Lung (tissue), 11 donors: ENCODE measurements at regions not wholly inside any gene's neighbourhood (a gene's known extent, or its start where the extent isn't known, plus 50 kb on each side); places are given as distances from the start of the nearest gene placed in this dataset.

Source experiments
- ATAC-seq: fragments of 200-7000 bp; cut with Tn5 transposase; one replicate; pipeline ENCODE4 v1.9.1; 2020; ENCODE audit warnings: moderate number of reproducible peaks; ENCODE audit not compliant: insufficient read depth, low FRiP score
- DNase-seq, 3 donors: peaks; one replicate each; pipeline ENCODE4 v3.0.0-alpha.2; 2013 to 2017
- H3K27ac ChIP-seq, 2 donors: one replicate each; pipeline ENCODE4 v1.5.1; 2013; ENCODE audit warnings: mild to moderate bottlenecking in 2 of 2, moderate library complexity in 2 of 2, control low read depth in 1 of 2, inconsistent platforms in 1 of 2, low read depth in 1 of 2, low read length in 1 of 2
- H3K27me3 ChIP-seq, 3 donors: one replicate each; pipeline ENCODE4 v1.5.1; 2013; ENCODE audit warnings: low read length in 2 of 3; ENCODE audit not compliant: control insufficient read depth in 3 of 3, insufficient read depth in 3 of 3
- H3K36me3 ChIP-seq, 4 donors: one replicate each; pipeline ENCODE4 v1.5.1; 2013; ENCODE audit warnings: low read length in 4 of 4, mild to moderate bottlenecking in 1 of 4, moderate library complexity in 1 of 4; ENCODE audit not compliant: control insufficient read depth in 4 of 4, insufficient read depth in 4 of 4
- H3K4me1 ChIP-seq, 5 donors: one replicate each; pipeline ENCODE4 v1.5.1; 2013; ENCODE audit warnings: low read length in 5 of 5, mild to moderate bottlenecking in 2 of 5, moderate library complexity in 1 of 5; ENCODE audit not compliant: control insufficient read depth in 5 of 5, insufficient read depth in 5 of 5
- H3K4me3 ChIP-seq: one replicate; pipeline ENCODE4 v1.5.1; 2013; ENCODE audit warnings: mild to moderate bottlenecking, control low read depth, moderate library complexity
- H3K9ac ChIP-seq, 2 donors: one replicate each; pipeline ENCODE4 v1.5.1; 2013; ENCODE audit warnings: low read length in 2 of 2, control low read depth in 1 of 2; ENCODE audit not compliant: insufficient read depth in 1 of 2
- H3K9me3 ChIP-seq, 4 donors: one replicate each; pipeline ENCODE4 v1.5.1; 2013; ENCODE audit warnings: low read length in 3 of 4, mild to moderate bottlenecking in 1 of 4, moderate library complexity in 1 of 4; ENCODE audit not compliant: control insufficient read depth in 4 of 4, insufficient read depth in 3 of 4
- WGBS, 2 donors: extraction: QIAGEN DNeasy Blood & Tissue Kit; methylation state at CpG; one replicate each; pipeline ENCODE4 v1.1.7; 2013; 5-methylcytosine and 5-hydroxymethylcytosine counted together
- TF ChIP-seq, protein P1 (sequence below): IDR thresholded peaks from 2 replicates; pipeline ENCODE4 v1.5.1; 2012; ENCODE audit warnings: mild to moderate bottlenecking; ENCODE audit errors: control extremely low read depth, extremely low read depth
- donor health status: control.
- donor health status: control.
- donor health status: Bipolar disorder and iron deficiency.
- donor health status: healthy.
- donor health status: DM: yes; HTN: yes; CAD: no.

DNA sequence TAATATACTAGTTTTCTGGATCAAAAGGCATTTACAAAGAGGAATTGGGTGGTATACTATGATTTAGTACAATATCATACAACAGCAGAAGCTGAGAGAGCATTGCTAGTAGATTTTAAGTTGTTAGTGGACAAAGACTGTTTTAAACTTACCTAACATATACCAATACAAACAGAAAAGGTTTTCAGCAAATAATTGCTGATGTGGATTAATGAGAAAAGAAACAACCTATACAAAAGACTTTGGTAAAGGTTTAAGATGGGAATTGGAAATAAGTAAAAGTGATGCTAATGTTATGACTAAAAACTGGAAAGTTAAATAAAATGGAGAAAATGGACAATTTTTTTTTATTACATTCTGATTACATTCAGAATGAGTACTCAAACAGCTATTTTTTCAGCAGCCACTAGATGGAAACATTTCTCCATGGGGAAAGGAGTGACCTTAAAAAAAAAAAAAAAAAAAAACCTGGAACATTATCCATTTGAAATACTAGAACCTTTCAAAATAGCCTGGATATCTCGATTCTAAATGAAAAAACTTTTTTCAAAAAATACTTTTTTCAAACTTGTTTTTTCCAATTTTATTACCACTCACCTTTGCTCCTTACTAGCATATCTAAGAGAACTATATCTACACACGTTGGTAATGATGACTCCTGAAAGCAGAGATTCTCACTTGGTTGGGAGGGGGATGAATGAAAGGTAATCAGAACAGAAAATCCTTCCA, 55.4 kb downstream of the EPRS1 start:
- H3K9ac ChIP-seq, result no peak overlapping the region
- peaks cover 6 to 36% (median 15%) of the 10 kb centered on the region in 4 donors for H3K36me3 ChIP-seq
- H3K4me1 ChIP-seq, result no peaks in the 10 kb centered on the region
- H3K4me3 ChIP-seq, result no peak overlapping the region
- ATAC-seq, result no peak
- no peaks in the 10 kb centered on the region for H3K27me3 ChIP-seq
- no peaks in the 10 kb centered on the region for H3K9me3 ChIP-seq
- WGBS, 2 donors, result 43 to 68% methylated on average over 2 of the region's 2 CpGs
- TF ChIP-seq, protein P1, sequence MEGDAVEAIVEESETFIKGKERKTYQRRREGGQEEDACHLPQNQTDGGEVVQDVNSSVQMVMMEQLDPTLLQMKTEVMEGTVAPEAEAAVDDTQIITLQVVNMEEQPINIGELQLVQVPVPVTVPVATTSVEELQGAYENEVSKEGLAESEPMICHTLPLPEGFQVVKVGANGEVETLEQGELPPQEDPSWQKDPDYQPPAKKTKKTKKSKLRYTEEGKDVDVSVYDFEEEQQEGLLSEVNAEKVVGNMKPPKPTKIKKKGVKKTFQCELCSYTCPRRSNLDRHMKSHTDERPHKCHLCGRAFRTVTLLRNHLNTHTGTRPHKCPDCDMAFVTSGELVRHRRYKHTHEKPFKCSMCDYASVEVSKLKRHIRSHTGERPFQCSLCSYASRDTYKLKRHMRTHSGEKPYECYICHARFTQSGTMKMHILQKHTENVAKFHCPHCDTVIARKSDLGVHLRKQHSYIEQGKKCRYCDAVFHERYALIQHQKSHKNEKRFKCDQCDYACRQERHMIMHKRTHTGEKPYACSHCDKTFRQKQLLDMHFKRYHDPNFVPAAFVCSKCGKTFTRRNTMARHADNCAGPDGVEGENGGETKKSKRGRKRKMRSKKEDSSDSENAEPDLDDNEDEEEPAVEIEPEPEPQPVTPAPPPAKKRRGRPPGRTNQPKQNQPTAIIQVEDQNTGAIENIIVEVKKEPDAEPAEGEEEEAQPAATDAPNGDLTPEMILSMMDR, result no peak
- H3K27ac ChIP-seq, result no peak overlapping the region
- peak in 2 of 3 donors; percentile 57 to 69 for DNase-seq

DNA sequence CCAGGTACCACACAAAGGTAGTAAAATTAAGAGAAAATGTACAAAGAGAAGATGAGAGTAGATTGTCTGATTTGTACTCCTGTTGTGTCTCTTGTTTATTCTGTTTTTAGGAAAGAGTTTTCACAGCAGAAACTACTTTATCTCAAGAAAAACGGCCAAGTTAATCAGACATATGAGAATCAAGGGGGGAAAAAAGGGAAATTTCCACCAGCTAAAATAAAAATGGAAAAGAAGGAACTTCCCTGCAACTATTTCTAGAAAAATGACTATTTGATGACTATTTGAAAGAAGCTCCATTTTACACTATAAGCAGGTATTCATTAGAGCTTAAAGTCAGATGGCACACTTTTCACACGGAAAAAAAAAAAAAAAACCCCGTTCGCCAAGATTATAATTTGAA, 56.5 kb downstream of the EPRS1 start:
- Histone ChIP-seq H3K36me3 (peaks cover 5 to 32% (median 10%) of the 10 kb centered on the region in 4 donors), H3K9ac (no peak overlapping the region), H3K9me3 (no peaks in the 10 kb centered on the region), H3K4me3 (no peak overlapping the region), H3K4me1 (no peaks in the 10 kb centered on the region), H3K27ac (no peak overlapping the region), H3K27me3 (no peaks in the 10 kb centered on the region)
- 96% methylated on average over 3 to 4 of the region's 4 CpGs for WGBS, 2 donors
- ATAC-seq (no peak), DNase-seq (no peak)
- TF ChIP-seq, protein P1, result no peak

DNA sequence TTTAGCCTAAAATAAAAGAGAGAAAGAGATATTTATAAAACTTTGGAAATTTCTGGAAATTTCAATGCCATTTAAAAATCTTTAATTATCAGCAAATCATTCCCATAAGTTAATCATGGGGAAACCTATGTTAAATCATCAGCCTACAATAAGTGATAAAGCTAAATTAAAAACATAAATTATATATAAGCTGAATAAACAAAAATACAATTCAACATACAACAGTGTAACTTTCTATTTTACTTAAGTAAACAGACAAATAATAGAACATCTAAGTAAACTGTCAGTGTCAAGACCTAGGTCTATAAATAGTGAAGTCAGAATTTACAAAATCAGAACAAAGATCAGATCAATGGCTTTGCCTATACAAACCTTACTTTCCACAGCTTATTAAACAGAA, 57.5 kb downstream of the EPRS1 start:
- no peaks in the 10 kb centered on the region for H3K9me3 ChIP-seq
- H3K36me3 ChIP-seq, result peaks cover 5 to 28% (median 11%) of the 10 kb centered on the region in 4 donors
- no peak overlapping the region for H3K4me3 ChIP-seq
- H3K27me3 ChIP-seq, result no peaks in the 10 kb centered on the region
- no peak overlapping the region for H3K9ac ChIP-seq
- no peaks in the 10 kb centered on the region for H3K4me1 ChIP-seq
- TF ChIP-seq, protein P1, result no peak
- no peak for ATAC-seq
- no peak overlapping the region for H3K27ac ChIP-seq
- DNase-seq, result no peak

DNA sequence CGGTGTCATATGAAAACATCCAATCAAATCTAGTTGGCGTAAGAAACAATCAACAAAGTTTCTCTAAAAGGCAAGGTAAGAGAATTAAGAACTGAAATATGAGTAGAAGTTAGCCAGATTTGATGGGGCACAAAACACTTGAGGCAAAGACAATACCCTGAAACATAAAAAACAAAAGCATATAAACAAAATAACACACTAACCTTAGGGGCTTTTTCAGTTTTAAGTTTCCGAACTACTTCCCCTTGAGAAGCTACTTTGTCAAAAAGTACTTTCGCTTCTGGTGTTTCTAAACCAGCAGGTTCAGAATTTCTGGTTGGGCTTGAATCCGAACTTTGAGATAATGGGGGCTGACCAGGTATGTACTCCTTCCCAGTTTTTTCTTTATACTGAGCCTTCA, 57.9 kb downstream of the EPRS1 start:
- no peaks in the 10 kb centered on the region for H3K9me3 ChIP-seq
- no peak for ATAC-seq
- H3K27ac ChIP-seq, result no peak overlapping the region
- peak in 1 of 3 donors; percentile 2 for DNase-seq
- no peak overlapping the region for H3K9ac ChIP-seq
- no peak overlapping the region for H3K4me3 ChIP-seq
- no peaks in the 10 kb centered on the region for H3K27me3 ChIP-seq
- WGBS, 2 donors, result 91 to 92% methylated on average over 5 of the region's 5 CpGs
- TF ChIP-seq, protein P1, result no peak
- peaks cover 5 to 28% (median 11%) of the 10 kb centered on the region in 4 donors for H3K36me3 ChIP-seq
- no peaks in the 10 kb centered on the region for H3K4me1 ChIP-seq
